SK-N-SH treated with all-trans-retinoic acid at 6 μM for 48 hours (cell line): ENCODE measurements at regions not wholly inside any gene's neighbourhood (a gene's known extent, or its start where the extent isn't known, plus 50 kb on each side); places are given as distances from the start of the nearest gene placed in this dataset.

Source experiments
- ARNTL ChIP-seq: fragments of 450-650 bp; formaldehyde crosslinking; IDR thresholded peaks from 2 replicates; pipeline ENCODE4 v1.5.0; 2020; ENCODE audit warnings: low read depth, mild to moderate bottlenecking, moderate library complexity, borderline replicate concordance
- BACH2 ChIP-seq: fragments of 250-450 bp; sonication (Bioruptor Pico); IDR thresholded peaks from 2 replicates; pipeline ENCODE4 v1.9.0; 2021; ENCODE audit warnings: mild to moderate bottlenecking, borderline replicate concordance
- RARB ChIP-seq: fragments of 250-450 bp; sonication (Bioruptor Pico); IDR thresholded peaks from 2 replicates; pipeline ENCODE4 v1.8.0; 2021; ENCODE audit warnings: mild to moderate bottlenecking, moderate library complexity
- ZFP30 ChIP-seq: fragments of 450-650 bp; formaldehyde crosslinking; IDR thresholded peaks from 2 replicates; pipeline ENCODE4 v1.5.0; 2022; ENCODE audit warnings: mild to moderate bottlenecking, moderate library complexity
- ZNF8 ChIP-seq: fragments of 450-650 bp; formaldehyde crosslinking; IDR thresholded peaks from 2 replicates; pipeline ENCODE4 v1.5.0; 2020; ENCODE audit warnings: mild to moderate bottlenecking, moderate library complexity

GRCh38 chr12:5254703-5255102 is 177.2 kb upstream of the NTF3 start:
- TF ChIP-seq BACH2 (CRISPR knock-in tag) = no peak
- no peak for TF ChIP-seq ZNF8 (CRISPR knock-in tag)
- TF ChIP-seq ARNTL (CRISPR knock-in tag) = no peak
- TF ChIP-seq ZFP30 (CRISPR knock-in tag) = no peak
- no peak for TF ChIP-seq RARB
